ENCODE measurements at regions not wholly inside any gene's neighbourhood (a gene's known extent, or its start where the extent isn't known, plus 50 kb on each side); places are given as distances from the start of the nearest gene placed in this dataset.

DNA sequence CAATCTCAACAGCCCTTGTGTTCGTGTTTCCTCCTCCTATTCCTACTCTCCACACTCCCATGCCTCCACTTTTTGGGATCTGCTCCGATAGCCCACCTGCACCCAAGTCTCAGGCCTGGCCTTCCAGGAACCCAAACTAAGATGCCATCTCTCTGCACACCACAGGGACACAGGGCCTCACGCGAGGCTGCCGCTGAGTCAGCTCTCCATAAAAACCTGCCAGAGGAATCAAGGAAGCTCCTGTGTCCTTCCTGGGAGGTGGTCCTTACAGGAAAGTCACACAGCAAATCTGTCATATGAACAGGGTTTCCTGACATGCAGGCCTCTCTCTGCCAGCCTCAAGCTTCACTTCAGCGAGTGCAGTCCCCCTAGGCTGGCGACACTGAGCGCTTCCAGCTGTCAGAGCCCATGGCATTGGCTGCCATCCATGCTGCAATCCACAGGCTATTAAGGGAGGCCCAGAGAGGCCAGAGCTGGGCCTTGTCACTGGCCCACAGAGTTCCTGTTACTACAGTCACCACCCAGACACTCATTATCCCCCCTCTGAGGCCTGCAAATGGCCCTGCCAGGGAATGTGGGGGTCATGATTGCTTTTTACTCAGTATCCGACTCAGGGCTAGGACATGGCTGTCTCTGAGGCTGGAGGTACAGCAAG is 151.4 kb downstream of the OAT start:
- DNase-seq (ENCODE audit: extremely low read depth in 1 of 2, low read depth in 1 of 2), result no peak

DNA sequence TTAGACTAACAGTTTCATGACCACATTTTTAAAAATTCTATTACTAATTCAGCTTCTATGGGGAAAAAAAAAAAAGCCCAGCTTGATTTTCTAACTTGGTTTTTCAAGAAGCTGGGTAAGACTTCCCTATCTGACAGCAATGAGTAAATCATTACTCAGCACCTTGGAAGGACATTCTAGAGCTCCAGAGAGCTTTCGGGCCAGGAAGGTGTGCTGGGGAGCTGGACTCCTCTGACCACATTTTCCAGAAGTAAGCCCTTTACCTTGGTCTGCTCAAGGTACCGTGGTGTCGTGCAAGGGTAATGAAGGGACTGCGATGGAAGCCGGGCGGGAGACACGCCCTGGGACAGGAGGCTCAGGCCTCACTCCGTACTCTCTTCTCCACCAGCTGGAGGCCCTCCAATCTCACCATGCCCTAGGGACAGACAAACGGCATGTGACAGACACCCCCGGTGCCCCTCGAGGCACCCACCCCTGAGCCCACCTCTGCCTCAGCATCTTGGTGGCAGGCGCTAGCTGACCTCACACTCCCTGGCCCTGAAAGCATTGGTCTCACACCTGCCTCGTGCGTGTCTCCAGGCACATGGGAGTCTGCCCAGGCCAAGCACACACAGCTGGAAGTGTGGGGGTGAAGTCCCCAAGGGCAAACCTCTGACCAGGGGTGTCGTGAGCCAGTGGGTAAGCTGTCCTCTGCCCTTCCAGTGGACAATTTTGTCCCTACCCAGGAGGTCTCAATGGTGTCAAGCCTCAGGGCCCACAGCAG is 152.1 kb downstream of the OAT start:
- no peak for DNase-seq (ENCODE audit: extremely low read depth in 1 of 2, low read depth in 1 of 2)

- no peak for DNase-seq (ENCODE audit: extremely low read depth in 1 of 2, low read depth in 1 of 2)
These were observed 152.8 kb downstream of the OAT start for GRCh38 chr10:124265776-124266467.

GRCh38 chr10:124265391-124265745 is 153.4 kb downstream of the OAT start:
- no peak for DNase-seq (ENCODE audit: extremely low read depth in 1 of 2, low read depth in 1 of 2)

GRCh38 chr10:124264711-124265390 is 153.9 kb downstream of the OAT start:
- no peak for DNase-seq (ENCODE audit: extremely low read depth in 1 of 2, low read depth in 1 of 2)

GRCh38 chr10:124264271-124264670 is 154.5 kb downstream of the OAT start:
- DNase-seq (ENCODE audit: extremely low read depth in 1 of 2, low read depth in 1 of 2), result no peak

GRCh38 chr10:124263726-124264125 is 155.0 kb downstream of the OAT start:
- no peak for DNase-seq (ENCODE audit: extremely low read depth in 1 of 2, low read depth in 1 of 2)

GRCh38 chr10:124262971-124263370 is 155.8 kb downstream of the OAT start:
- no peak for DNase-seq (ENCODE audit: extremely low read depth in 1 of 2, low read depth in 1 of 2)

GRCh38 chr10:124262234-124262865 is 156.4 kb downstream of the OAT start:
- DNase-seq (ENCODE audit: extremely low read depth in 1 of 2, low read depth in 1 of 2), result no peak

DNA sequence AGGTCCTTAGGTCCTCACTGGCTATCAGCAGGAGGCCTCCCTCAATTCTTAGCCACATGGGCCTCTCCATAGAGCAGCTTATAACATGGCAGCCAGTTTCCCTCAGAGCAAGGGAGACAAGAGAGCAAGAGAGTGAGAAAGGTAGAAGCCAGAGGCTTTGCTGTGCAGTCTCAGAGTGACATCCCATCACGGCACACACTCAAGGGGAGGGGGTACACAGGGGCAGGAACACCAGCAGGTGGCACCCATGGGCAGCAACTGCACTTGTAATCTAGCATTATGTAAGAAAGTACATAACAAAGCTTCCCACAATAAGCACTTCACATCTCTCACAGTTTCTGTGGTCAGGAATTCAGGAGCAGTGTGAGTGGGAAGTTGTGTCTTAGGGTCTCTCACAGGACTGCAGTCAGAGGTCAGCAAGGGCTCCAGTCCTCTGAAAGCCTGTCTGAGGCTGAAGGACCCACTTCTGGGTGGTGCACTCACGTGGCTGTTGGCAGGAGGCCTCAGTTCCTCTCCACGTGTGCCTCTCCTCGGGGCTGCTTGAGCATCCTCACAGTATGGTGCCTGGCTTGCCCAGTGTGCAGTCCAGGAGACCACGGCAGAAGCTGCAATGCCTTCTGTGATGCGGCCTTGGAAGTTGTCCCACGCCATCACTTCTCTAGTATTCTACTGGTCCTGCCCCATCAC is 159.4 kb downstream of the OAT start:
- DNase-seq (ENCODE audit: extremely low read depth in 1 of 2, low read depth in 1 of 2), result no peak

- no peak for DNase-seq (ENCODE audit: extremely low read depth in 1 of 2, low read depth in 1 of 2)
These were observed 160.9 kb downstream of the OAT start for GRCh38 chr10:124257781-124258180.

DNA sequence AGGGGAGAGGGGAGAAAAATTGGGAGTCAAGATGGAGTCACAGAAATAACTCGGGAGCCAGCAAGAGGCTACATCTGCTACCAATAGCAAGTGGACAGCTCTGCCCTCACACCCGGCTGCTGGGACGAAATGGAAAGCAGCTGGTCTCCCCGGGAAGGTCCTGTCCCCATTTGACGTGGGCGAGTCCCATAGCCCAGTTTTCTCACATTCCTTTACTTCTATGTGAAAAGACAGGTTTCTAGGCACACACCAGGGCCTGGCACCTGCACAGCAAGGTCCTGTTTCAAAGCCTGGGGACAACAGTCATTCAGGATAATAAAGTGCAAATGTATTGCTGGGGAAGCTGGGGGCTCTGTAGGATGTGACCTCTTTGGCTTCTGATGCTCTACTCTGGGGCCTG is 162.6 kb downstream of the OAT start:
- DNase-seq (ENCODE audit: extremely low read depth in 1 of 2, low read depth in 1 of 2), result no peak

GRCh38 chr10:124255556-124255955 is 162.2 kb upstream of the CHST15 start:
- no peak for DNase-seq (ENCODE audit: extremely low read depth in 1 of 2, low read depth in 1 of 2)

DNA sequence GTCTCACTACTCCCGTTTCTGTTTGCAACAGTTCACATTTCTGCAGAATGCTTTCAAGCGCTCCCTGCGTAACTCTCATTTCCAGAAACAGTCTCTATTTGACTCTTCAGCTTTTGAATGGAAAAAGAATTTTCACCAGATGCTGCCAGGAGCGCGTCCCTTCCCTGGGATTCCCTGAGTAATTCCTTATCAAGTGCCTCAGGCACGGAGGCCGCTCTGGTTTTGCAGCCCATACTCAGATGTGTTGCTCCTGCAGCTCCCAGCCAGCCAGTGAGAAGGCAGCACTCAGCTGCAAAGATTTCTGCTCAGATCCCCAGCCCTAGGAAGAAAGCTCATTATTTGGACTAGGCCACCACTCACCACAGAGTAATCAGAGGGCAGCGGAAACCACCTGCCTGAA is 161.1 kb upstream of the CHST15 start:
- no peak for DNase-seq (ENCODE audit: extremely low read depth in 1 of 2, low read depth in 1 of 2)

DNA sequence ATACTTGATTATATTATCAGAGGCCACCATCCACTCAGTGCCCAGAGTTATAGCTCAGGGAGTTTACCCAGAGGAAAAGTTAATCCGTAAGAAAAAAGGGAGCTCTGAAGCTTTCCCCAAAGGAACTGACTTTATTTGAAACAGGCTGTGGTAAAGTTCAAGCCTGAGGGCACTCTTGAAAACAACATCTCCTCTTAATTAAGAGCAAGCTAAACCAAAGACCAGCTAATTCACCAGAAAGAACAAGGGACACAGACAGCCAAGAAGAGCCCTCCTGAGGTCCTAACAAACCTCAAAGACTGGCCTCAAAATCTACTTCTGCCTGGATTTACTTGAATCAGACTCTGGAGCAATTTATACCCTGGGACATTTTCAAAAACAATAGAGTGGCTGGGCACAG is 159.6 kb upstream of the CHST15 start:
- no peak for DNase-seq (ENCODE audit: extremely low read depth in 1 of 2, low read depth in 1 of 2)

DNA sequence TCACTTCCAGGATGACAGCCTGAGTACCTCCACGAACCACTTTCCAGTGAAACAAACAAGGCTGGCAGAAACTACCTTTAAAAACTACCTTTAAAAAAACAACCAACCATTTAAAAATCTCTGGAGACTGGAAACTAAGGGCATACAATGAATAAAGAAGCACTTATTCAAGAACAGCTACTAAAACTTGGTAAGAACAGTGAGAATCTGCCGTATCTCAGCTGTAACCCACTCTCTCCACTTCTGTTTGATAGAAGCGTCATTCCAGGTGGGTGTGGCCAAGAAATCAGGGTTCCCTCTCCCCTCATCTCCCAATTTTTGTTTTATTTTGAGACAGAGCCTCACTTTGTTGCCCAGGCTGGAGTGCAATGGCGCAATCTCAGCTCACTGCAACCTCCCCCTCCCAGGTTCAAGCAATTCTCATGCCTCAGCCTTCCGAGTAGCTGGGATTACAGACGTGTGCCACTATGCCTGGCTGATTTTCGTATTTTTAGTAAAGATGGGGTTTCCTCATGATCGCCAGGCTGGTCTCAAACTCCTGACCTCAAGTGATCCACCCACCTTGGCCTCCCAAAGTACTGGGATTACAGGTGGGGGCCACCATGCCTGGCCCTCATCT is 158.8 kb upstream of the CHST15 start:
- DNase-seq (ENCODE audit: extremely low read depth in 1 of 2, low read depth in 1 of 2), result no peak

DNA sequence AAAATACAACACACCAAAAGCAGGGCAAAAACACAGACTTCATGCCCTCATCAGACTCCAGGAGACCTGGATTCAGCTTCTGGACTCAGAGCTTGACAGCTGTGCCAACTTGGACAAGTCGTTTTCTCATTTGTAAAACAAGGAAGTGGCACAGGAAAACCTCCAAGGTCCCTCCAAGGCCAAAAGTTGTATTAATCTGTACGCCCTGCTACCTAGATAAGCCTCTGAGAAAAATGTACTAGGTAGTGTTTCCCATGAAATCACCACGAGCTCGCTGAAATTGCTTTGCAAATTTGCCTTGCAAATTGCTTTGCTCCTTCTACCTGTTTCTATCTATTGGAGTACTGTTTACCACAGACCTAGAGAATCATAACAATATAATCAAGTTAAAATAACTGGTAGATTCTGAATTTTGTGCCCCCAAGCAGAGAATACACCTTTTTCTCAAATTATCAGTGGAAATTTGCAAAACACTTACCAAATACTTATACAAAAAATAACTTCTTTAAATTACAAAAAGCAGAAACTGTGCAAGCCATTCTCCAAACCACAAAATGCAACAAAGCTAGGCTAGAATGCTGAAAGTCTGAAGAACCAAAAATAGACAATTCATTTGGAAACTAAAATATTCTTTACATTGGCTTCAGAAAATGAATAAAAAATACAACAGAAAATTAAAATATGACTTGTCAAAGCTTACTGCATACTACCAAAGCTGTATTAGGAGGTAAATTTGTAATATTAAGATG is 158.1 kb upstream of the CHST15 start:
- DNase-seq (ENCODE audit: extremely low read depth in 1 of 2, low read depth in 1 of 2), result no peak

DNA sequence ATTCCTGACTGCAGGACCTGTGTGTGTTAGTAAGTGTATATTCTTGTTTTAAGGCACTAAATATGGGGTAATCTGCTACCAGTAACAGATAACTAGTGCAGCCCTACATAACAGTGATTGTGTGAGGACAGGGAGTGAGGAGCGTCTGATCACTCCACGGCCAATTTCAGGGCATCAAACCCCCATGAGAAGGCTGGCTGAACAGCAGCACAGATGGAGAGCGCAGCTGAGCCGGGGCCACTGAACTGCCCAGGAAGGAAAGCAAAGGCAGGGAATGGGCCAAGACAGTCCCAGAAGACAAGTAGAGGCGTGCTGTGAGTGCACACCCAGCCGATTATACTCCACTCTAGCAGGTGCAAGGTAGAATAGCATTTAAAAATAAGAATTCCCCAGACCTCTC is 157.1 kb upstream of the CHST15 start:
- no peak for DNase-seq (ENCODE audit: extremely low read depth in 1 of 2, low read depth in 1 of 2)

DNA sequence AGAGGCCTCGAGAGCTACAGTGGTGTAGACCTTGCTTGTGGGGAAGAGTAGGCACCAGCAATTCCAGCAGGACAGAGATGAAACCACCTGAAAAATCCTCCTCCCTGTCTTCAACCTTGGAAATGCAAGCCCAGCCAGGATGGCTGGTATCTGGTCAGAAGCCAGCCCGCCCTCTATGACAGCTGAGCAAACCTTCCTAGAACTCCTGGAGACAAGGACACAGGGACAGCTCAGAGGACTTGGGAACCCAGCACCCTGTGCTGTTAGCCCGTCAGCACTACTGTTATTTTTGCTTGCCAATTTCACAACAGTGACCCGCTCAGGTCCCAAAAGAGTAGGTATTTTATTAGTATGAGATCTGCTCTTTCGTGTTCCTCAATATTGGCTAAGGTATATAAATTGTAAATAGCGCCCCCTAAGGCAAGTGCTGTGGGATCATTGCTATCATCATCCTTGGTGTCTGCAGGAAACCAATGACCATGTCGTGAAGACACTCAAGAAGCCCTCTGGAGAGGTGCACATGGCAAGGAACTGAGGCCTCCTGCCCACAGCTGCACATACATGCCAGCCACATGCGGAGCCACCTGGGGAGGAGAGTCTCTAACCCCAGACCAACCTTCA is 156.5 kb upstream of the CHST15 start:
- no peak for DNase-seq (ENCODE audit: extremely low read depth in 1 of 2, low read depth in 1 of 2)

Data from activated CD8-positive, alpha-beta memory T cell treated with anti-CD3 and anti-CD28 coated beads for 1 hour (primary cell).